ENCODE measurements at regions not wholly inside any gene's neighbourhood (a gene's known extent, or its start where the extent isn't known, plus 50 kb on each side); places are given as distances from the start of the nearest gene placed in this dataset.
A peak's percentile ranks its signal among the peaks of the same experiment; 100 is the strongest.

DNA sequence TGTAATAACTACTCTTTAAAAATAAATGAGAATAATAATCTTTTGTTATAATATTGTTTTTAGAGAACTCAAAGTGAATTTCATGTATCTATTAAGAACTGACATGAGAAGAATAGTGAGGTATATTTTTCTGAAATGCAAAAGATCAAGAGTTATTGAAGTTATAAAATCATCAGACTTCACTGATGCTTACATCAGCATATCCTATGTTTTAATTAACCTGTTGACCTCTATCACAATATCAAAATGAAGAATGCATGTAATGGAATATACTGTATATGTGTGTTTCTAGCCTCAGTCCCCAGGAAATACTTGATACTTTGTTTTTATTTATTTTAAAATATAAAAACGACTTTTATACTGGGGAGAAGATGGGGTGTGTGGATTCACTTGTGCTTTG lies 533.1 kb downstream of the KCTD16 start:
- H3K27me3 ChIP-seq (ENCODE audit: control insufficient read depth, insufficient read depth, low read length) = no peaks in the 10 kb centered on the region
- dilution Hi-C loops (cut with HindIII; ENCODE audit: low sequenced_read_pairs, unreplicated experiment) (no loop called here), in situ Hi-C loops (cut with MboI; ENCODE audit: low sequenced_read_pairs) (no loop called here), intact Hi-C loops (cut with micrococcal nuclease) (no loop called here)
- no TSS peak for BruUV-seq (replicated peaks)
- no peak overlapping the region for H2AK5ac ChIP-seq (ENCODE audit: low read depth, low read length)
- no peak overlapping the region for H2AFZ ChIP-seq (replicated peaks; ENCODE audit: low read length, poor library complexity)
- WGBS, 2 experiments (ENCODE audit: extremely low coverage in 2 of 2, insufficient read length in 1 of 2) = no CpG with 5 or more reads among the region's 1 CpG
- H3K79me1 ChIP-seq (ENCODE audit: low read depth in 1 of 2, low read length in 2 of 2) = no peaks in the 10 kb centered on the region
- H3K23ac ChIP-seq (ENCODE audit: low read depth, low read length) = no peak overlapping the region
- no peak overlapping the region for H2BK120ac ChIP-seq (ENCODE audit: low read depth, low read length)
- H3K9ac ChIP-seq (ENCODE audit: low read depth, low read length) = no peak overlapping the region
- ChIA-PET CTCF (no interaction called here), POLR2A (ENCODE audit: unreplicated experiment) (no interaction called here)
- ATAC-seq (ENCODE audit: low read depth) = no peak
- no peak overlapping the region for H3K4me2 ChIP-seq (ENCODE audit: low read depth, low read length)
- no peak overlapping the region for H4K5ac ChIP-seq (ENCODE audit: low read depth, low read length)
- H3K9me1 ChIP-seq (ENCODE audit: insufficient read depth, low read length) = no peaks in the 10 kb centered on the region
- DNase-seq = no peak
- H3K14ac ChIP-seq (replicated peaks; ENCODE audit: low read depth, low read length) = no peak overlapping the region
- no peak overlapping the region for H2BK5ac ChIP-seq (ENCODE audit: low read depth, low read length, poor library complexity, severe bottlenecking)
- H2BK15ac ChIP-seq (ENCODE audit: low read depth, low read length) = no peak overlapping the region
- no peak overlapping the region for H4K8ac ChIP-seq (ENCODE audit: low read depth in 2 of 2, low read length in 2 of 2)
- no peak overlapping the region for H3K18ac ChIP-seq (ENCODE audit: low read depth, low read length)
- no peak overlapping the region for H4K91ac ChIP-seq (ENCODE audit: insufficient read depth, low read depth, low read length)
- H3K4ac ChIP-seq (ENCODE audit: low read depth, low read length) = no peak overlapping the region
- H3K27ac ChIP-seq (ENCODE audit: insufficient read depth, low read length) = no peak overlapping the region
- peak; percentile 54; the same call in 1 of the 2 replicates for TF ChIP-seq MAFK (IDR thresholded peaks at IDR 0.05; ENCODE audit: low read depth, low read length)
- no peak for TF ChIP-seq CEBPB (IDR thresholded peaks at IDR 0.05; ENCODE audit: low read depth, low read length)
- no peak for TF ChIP-seq SMC3 (IDR thresholded peaks at IDR 0.05; ENCODE audit: low read depth, low read length)
- no peak overlapping the region for H3K4me3 ChIP-seq (ENCODE audit: insufficient read depth, low read depth, low read length)
- H3K4me1 ChIP-seq (ENCODE audit: control insufficient read depth, insufficient read depth, low read length) = no peaks in the 10 kb centered on the region; the same call in 1 of the 2 replicates
- no peak overlapping the region for H2AK9ac ChIP-seq (replicated peaks; ENCODE audit: low read depth, low read length, poor library complexity)
- no peaks in the 10 kb centered on the region for H3K9me3 ChIP-seq (ENCODE audit: control insufficient read depth, insufficient read depth, low read length)
- H3K56ac ChIP-seq (ENCODE audit: extremely low read depth, insufficient read depth, low read length) = no peak overlapping the region
- no peak overlapping the region for H2BK20ac ChIP-seq (ENCODE audit: low read depth, low read length)
- no peaks in the 10 kb centered on the region for H3K36me3 ChIP-seq (ENCODE audit: control insufficient read depth, insufficient read depth, low read length)
- H4K20me1 ChIP-seq (ENCODE audit: insufficient read depth, low read length) = no peaks in the 10 kb centered on the region

All from IMR-90 (cell line).